ENCODE measurements at regions not wholly inside any gene's neighbourhood (a gene's known extent, or its start where the extent isn't known, plus 50 kb on each side); places are given as distances from the start of the nearest gene placed in this dataset.

DNA sequence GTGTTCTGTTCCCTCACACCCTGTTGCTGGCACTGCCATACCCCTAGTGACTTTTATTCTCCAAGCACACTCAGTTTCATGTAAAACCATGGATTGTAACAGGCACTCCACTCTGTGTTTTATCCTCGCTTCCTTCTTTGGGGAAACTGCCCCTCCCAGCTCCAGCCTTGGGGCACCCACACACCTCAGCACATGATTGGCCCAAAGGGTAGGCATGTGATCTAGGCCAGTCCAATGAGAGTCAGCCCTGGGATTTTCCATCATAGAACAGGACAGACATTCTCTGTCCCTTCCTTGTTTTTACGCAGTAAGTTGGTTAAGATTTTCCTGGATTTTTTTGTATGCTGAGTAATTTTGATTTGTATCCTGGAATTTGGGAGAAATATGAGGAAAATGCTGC is 115.4 kb downstream of the C16orf95 start:
- POLR2A ChIA-PET (ENCODE audit: low non-redundant PET) = no interaction called here
- no peaks in the 10 kb centered on the region for H3K9me3 ChIP-seq (ENCODE audit: low read depth, low read length, poor library complexity, severe bottlenecking)
- H3K36me3 ChIP-seq (ENCODE audit: insufficient read depth, low read length, poor library complexity, severe bottlenecking) = no peaks in the 10 kb centered on the region
- BruUV-seq (replicated peaks) = no TSS peak
- TF ChIP-seq, protein P1, sequence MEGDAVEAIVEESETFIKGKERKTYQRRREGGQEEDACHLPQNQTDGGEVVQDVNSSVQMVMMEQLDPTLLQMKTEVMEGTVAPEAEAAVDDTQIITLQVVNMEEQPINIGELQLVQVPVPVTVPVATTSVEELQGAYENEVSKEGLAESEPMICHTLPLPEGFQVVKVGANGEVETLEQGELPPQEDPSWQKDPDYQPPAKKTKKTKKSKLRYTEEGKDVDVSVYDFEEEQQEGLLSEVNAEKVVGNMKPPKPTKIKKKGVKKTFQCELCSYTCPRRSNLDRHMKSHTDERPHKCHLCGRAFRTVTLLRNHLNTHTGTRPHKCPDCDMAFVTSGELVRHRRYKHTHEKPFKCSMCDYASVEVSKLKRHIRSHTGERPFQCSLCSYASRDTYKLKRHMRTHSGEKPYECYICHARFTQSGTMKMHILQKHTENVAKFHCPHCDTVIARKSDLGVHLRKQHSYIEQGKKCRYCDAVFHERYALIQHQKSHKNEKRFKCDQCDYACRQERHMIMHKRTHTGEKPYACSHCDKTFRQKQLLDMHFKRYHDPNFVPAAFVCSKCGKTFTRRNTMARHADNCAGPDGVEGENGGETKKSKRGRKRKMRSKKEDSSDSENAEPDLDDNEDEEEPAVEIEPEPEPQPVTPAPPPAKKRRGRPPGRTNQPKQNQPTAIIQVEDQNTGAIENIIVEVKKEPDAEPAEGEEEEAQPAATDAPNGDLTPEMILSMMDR (conservative IDR thresholded peaks at IDR 0.05; ENCODE audit: low read depth, low read length) = no peak
- no peak for TF ChIP-seq EZH2 (IDR thresholded peaks at IDR 0.05; ENCODE audit: borderline replicate concordance, low read depth, low read length, poor library complexity, severe bottlenecking)
- CTCF ChIA-PET = interaction anchor here (0.6 kb wide), 1 partner anchor 54 kb away, joined by 3 read pairs; no protein-coding TSS in a partner anchor
- no peaks in the 10 kb centered on the region for H3K4me1 ChIP-seq (ENCODE audit: insufficient read depth, low read length, poor library complexity, severe bottlenecking)
- H3K27ac ChIP-seq (ENCODE audit: low read depth, low read length, poor library complexity, severe bottlenecking) = no peak overlapping the region
- intact Hi-C loops (cut with micrococcal nuclease; ENCODE audit: unreplicated experiment) = no loop called here
- H3K27me3 ChIP-seq (replicated peaks; ENCODE audit: insufficient read depth, low read depth, low read length, poor library complexity) = no peaks in the 10 kb centered on the region
- no peak for DNase-seq (ENCODE audit: low spot score)
- no peak overlapping the region for H3K4me3 ChIP-seq (ENCODE audit: low read depth, low read length, poor library complexity, severe bottlenecking)

DNA sequence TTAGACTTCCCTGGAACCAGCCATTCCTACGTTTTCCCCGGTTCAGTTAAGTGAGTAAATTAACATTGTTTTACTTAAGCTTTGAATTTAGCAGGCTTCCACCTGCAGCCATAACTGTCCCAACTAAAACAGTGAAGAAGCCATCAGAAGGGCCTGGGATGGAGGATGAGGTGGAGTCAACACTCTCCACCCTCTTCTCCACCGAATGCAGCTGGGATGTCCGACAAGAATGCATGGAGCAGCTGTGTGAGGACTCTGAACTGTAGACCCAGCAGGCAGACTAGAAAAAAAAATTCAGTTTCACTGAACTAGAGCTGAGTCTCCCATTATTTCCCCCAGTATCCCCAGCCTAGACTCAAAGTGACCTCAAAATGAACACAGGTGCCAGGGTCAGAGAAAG is 114.8 kb downstream of the C16orf95 start:
- Histone ChIP-seq H3K36me3 (ENCODE audit: insufficient read depth, low read length, poor library complexity, severe bottlenecking) (no peaks in the 10 kb centered on the region), H3K4me3 (ENCODE audit: low read depth, low read length, poor library complexity, severe bottlenecking) (no peak overlapping the region), H3K27me3 (replicated peaks; ENCODE audit: insufficient read depth, low read depth, low read length, poor library complexity) (no peaks in the 10 kb centered on the region), H3K27ac (ENCODE audit: low read depth, low read length, poor library complexity, severe bottlenecking) (no peak overlapping the region), H3K9me3 (ENCODE audit: low read depth, low read length, poor library complexity, severe bottlenecking) (no peaks in the 10 kb centered on the region), H3K4me1 (ENCODE audit: insufficient read depth, low read length, poor library complexity, severe bottlenecking) (no peaks in the 10 kb centered on the region)
- intact Hi-C loops (cut with micrococcal nuclease; ENCODE audit: unreplicated experiment) = no loop called here
- TF ChIP-seq, protein P1 (conservative IDR thresholded peaks at IDR 0.05; ENCODE audit: low read depth, low read length) = no peak
- no peak for TF ChIP-seq EZH2 (IDR thresholded peaks at IDR 0.05; ENCODE audit: borderline replicate concordance, low read depth, low read length, poor library complexity, severe bottlenecking)
- POLR2A ChIA-PET (ENCODE audit: low non-redundant PET) = no interaction called here
- no peak for DNase-seq (ENCODE audit: low spot score)
- BruUV-seq (replicated peaks) = no TSS peak
- CTCF ChIA-PET = interaction anchor here (0.5 to 0.6 kb wide), 2 partner anchors 54 to 1347 kb away, joined by 3 to 5 read pairs; no protein-coding TSS in a partner anchor

DNA sequence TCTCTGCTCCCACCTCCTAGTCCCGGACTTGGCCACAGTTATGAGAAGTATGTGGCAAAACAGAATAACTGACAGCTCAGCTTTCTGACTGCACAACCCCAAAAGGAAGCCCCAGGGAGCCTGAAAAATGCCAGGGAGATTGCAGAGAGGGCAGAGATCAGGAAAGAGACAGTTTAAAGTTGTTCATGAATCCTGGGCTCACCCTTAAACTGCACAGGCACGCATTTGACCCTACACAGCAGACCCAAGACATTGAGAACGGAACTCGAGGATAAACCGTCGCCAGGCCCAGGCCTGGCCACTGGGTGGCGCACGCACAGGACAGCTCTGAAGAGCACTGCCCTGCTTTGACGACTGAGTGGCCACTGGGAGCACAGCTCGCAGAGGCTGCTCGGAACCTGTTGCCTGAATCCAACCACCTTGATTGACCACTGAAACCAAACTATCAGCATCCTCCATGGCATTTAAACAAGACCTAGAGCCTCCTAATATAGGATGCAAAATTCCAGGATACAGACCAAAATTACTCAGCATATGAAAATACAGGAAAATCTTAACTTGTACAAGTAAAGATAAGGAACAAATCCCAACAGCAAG is 114.0 kb downstream of the C16orf95 start:
- POLR2A ChIA-PET (ENCODE audit: low non-redundant PET) = no interaction called here

More for the DNA sequence above, 114.0 kb downstream of the C16orf95 start:
- CTCF ChIA-PET = no interaction called here
- Histone ChIP-seq H3K9me3 (ENCODE audit: low read depth, low read length, poor library complexity, severe bottlenecking) (no peaks in the 10 kb centered on the region), H3K4me1 (ENCODE audit: insufficient read depth, low read length, poor library complexity, severe bottlenecking) (no peaks in the 10 kb centered on the region), H3K4me3 (ENCODE audit: low read depth, low read length, poor library complexity, severe bottlenecking) (no peak overlapping the region), H3K27me3 (replicated peaks; ENCODE audit: insufficient read depth, low read depth, low read length, poor library complexity) (no peaks in the 10 kb centered on the region), H3K36me3 (ENCODE audit: insufficient read depth, low read length, poor library complexity, severe bottlenecking) (no peaks in the 10 kb centered on the region), H3K27ac (ENCODE audit: low read depth, low read length, poor library complexity, severe bottlenecking) (no peak overlapping the region)
- TF ChIP-seq, protein P1 (conservative IDR thresholded peaks at IDR 0.05; ENCODE audit: low read depth, low read length) = peak; percentile 97
- TF ChIP-seq EZH2 (IDR thresholded peaks at IDR 0.05; ENCODE audit: borderline replicate concordance, low read depth, low read length, poor library complexity, severe bottlenecking) = no peak
- intact Hi-C loops (cut with micrococcal nuclease; ENCODE audit: unreplicated experiment) = loop anchor here (1.0 kb wide), 1 partner anchor 75 kb away; no protein-coding TSS in a partner anchor
- no TSS peak for BruUV-seq (replicated peaks)
- DNase-seq (ENCODE audit: low spot score) = peak; percentile 77
